Colonic mucosa (tissue), 4 donors: ENCODE measurements at regions not wholly inside any gene's neighbourhood (a gene's known extent, or its start where the extent isn't known, plus 50 kb on each side); places are given as distances from the start of the nearest gene placed in this dataset.

Experiments used
- DNase-seq: peaks from one replicate; pipeline ENCODE4 v3.0.0-alpha.2; 2020
- H3K27ac ChIP-seq: fragments of 200-600 bp; one replicate; pipeline ENCODE4 v1.8.0; 2021
- H3K27me3 ChIP-seq: fragments of 200-600 bp; one replicate; pipeline ENCODE4 v1.8.0; 2021
- H3K36me3 ChIP-seq: fragments of 200-600 bp; one replicate; pipeline ENCODE4 v1.8.0; 2021
- H3K4me1 ChIP-seq: fragments of 200-600 bp; one replicate; pipeline ENCODE4 v1.8.0; 2021; ENCODE audit warnings: mild to moderate bottlenecking
- H3K4me3 ChIP-seq: fragments of 200-600 bp; one replicate; pipeline ENCODE4 v1.8.0; 2021
- H3K9ac ChIP-seq, 2 donors: one replicate each; pipeline ENCODE4 v1.7.0; 2013; ENCODE audit warnings: control low read depth in 2 of 2, low read depth in 2 of 2, low read length in 2 of 2
- H3K9me3 ChIP-seq: fragments of 200-600 bp; one replicate; pipeline ENCODE4 v1.8.0; 2021
- intact Hi-C: fragments of 100-400 bp; cut with DNase I; formaldehyde crosslinking; loops from one replicate; pipeline ENCODE4 v1.14.1; 2022
- TF ChIP-seq, protein P1 (sequence below): fragments of 200-600 bp; IDR thresholded peaks from one replicate; pipeline ENCODE4 v1.8.0; 2022; ENCODE audit warnings: antibody characterized with exemption, mild to moderate bottlenecking
- donor health status: healthy.
- donor health status: DM: no; HTN: no; CAD: no.
- donor health status: DM: no; HTN: no; CAD: no.

DNA sequence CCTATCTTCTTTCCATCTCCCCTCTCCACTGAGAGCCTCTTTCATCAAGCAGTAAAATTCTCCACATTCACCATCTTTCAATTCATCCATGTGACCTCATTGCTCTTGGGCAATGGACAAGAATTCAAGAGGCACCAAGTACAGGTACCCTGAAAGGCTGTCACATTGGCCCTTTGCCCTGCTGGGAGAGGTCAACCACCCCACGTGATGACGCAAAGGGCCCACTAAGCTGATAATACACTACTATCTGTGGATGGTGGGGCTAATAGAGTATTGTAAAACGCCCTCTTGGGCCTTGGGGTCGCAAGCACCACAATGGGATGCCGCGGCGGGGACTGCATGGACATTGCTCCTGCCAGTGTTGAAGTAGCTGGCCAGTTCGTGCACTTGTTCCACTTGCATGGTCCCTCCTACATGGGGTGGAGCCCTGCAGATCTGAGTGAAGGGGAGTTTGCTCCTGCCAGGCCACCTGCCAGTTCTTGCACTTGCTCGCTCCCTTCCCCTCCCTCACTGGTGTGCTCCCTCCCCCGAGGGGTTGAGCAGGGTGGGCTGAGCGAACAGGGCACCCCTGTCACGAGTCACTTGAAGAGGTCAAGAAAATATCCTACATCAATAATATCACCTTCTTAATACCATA is 1578.8 kb upstream of the RAG2 start:
- Histone ChIP-seq H3K4me1 (no peaks in the 10 kb centered on the region), H3K36me3 (no peaks in the 10 kb centered on the region), H3K27me3 (no peaks in the 10 kb centered on the region), H3K4me3 (no peak overlapping the region), H3K9ac (no peak overlapping the region), H3K9me3 (no peaks in the 10 kb centered on the region), H3K27ac (no peak overlapping the region)
- intact Hi-C loops, result no loop called here
- no peak for DNase-seq
- TF ChIP-seq, protein P1, sequence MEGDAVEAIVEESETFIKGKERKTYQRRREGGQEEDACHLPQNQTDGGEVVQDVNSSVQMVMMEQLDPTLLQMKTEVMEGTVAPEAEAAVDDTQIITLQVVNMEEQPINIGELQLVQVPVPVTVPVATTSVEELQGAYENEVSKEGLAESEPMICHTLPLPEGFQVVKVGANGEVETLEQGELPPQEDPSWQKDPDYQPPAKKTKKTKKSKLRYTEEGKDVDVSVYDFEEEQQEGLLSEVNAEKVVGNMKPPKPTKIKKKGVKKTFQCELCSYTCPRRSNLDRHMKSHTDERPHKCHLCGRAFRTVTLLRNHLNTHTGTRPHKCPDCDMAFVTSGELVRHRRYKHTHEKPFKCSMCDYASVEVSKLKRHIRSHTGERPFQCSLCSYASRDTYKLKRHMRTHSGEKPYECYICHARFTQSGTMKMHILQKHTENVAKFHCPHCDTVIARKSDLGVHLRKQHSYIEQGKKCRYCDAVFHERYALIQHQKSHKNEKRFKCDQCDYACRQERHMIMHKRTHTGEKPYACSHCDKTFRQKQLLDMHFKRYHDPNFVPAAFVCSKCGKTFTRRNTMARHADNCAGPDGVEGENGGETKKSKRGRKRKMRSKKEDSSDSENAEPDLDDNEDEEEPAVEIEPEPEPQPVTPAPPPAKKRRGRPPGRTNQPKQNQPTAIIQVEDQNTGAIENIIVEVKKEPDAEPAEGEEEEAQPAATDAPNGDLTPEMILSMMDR, result no peak

DNA sequence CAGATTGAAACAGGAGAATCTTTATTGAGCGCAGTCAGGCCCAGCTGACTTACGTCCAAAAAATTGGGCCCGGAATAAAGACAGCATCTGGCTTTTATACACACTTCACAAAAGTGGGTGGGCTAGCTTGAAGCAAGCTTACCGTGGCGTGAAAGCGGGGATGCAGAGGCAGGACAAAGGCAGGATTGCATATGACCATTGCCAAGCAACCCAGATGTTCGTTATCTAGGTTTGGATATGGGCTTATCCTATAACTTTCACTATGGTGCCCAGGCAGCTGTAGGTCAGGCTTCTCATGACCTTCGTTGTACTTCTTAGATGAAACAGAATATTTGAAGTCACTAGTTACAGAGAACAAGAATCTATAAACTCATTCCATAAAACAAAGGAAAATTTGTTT is 1575.6 kb upstream of the RAG2 start:
- DNase-seq, result no peak
- intact Hi-C loops, result no loop called here
- H3K36me3 ChIP-seq, result no peaks in the 10 kb centered on the region
- TF ChIP-seq, protein P1, result no peak
- no peaks in the 10 kb centered on the region for H3K27me3 ChIP-seq
- no peak overlapping the region for H3K27ac ChIP-seq
- H3K9me3 ChIP-seq, result no peaks in the 10 kb centered on the region
- no peak overlapping the region for H3K4me3 ChIP-seq
- H3K9ac ChIP-seq, result no peak overlapping the region
- H3K4me1 ChIP-seq, result no peaks in the 10 kb centered on the region

DNA sequence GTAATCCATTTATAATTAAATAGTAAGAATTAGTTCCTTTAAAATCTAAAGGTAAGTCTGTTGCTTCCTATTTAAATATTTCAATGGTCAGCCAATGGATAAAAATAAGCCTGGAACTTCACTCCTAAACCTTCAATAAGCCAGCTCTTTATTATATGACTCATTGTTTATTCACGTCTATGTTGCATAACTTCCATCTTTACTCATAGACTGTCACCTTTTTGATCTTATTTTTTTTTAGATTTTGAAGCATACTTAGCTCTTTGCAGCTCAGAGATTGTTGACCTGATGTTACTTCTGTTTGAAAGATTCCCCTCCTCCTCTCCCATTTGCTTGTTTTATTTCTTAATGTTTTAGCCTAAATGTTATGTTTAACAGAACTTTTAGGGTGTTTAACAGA is 1571.2 kb upstream of the RAG2 start:
- no peak for DNase-seq

DNA sequence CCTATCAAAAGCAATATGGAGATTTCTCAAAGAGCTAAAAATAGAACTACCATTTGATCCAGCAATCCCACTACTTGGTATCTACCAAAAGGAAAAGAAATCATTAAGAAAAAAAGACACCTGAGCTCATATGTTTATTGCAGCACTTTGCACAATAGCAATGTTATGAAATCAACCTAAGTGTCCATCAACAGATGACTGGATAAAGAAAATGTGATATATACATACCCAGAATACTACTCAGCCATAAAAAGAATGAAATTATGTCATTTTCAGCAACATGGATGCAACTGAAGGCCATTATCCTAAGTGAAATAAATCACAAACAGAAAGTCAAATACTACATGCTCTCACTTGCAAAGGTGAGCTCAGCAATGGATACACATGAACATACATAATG is 1565.5 kb upstream of the RAG2 start:
- Histone ChIP-seq H3K9ac (no peak overlapping the region), H3K27me3 (no peaks in the 10 kb centered on the region), H3K36me3 (no peaks in the 10 kb centered on the region), H3K4me3 (no peak overlapping the region), H3K4me1 (no peaks in the 10 kb centered on the region), H3K27ac (no peak overlapping the region), H3K9me3 (no peaks in the 10 kb centered on the region)
- DNase-seq, result no peak
- TF ChIP-seq, protein P1, result no peak
- intact Hi-C loops, result no loop called here

More for the DNA sequence above, 1571.2 kb upstream of the RAG2 start:
- intact Hi-C loops, result no loop called here
- no peak overlapping the region for H3K27ac ChIP-seq
- TF ChIP-seq, protein P1, result no peak
- H3K36me3 ChIP-seq, result no peaks in the 10 kb centered on the region
- no peaks in the 10 kb centered on the region for H3K9me3 ChIP-seq
- H3K4me3 ChIP-seq, result no peak overlapping the region
- no peaks in the 10 kb centered on the region for H3K27me3 ChIP-seq
- no peaks in the 10 kb centered on the region for H3K4me1 ChIP-seq
- no peak overlapping the region for H3K9ac ChIP-seq

DNA sequence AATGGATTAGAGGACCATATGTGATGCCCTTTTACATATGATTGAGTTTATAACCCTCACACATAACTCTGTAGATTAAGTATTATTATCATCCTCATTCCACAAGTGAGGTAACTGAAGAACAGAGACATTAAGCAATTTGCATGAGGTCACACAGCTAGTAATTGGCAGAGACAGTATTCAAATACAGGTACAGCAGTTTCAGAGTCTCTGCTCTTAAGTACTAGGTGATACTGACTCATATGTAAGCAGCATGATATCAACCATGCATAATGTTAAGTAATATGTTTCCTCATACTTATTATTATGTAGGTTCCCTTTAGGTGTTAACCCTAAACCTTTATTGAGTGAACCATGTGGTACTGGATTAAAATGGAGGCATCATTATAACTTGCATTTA is 1562.4 kb upstream of the RAG2 start:
- no peaks in the 10 kb centered on the region for H3K9me3 ChIP-seq
- H3K4me3 ChIP-seq, result no peak overlapping the region
- H3K9ac ChIP-seq, result no peak overlapping the region
- H3K36me3 ChIP-seq, result no peaks in the 10 kb centered on the region
- H3K4me1 ChIP-seq, result no peaks in the 10 kb centered on the region
- H3K27ac ChIP-seq, result no peak overlapping the region
- TF ChIP-seq, protein P1, result no peak
- no peak for DNase-seq
- intact Hi-C loops, result no loop called here
- H3K27me3 ChIP-seq, result no peaks in the 10 kb centered on the region
